RPMI7951 (cell line): ENCODE measurements at regions not wholly inside any gene's neighbourhood (a gene's known extent, or its start where the extent isn't known, plus 50 kb on each side); places are given as distances from the start of the nearest gene placed in this dataset.

Experiments used
- DNase-seq: peaks from one replicate; pipeline ENCODE4 v3.0.0-alpha.2; 2012; ENCODE audit warnings: low read depth

- DNase-seq: no peak
Observed at GRCh38 chr5:103498800-103499551, 63.6 kb downstream of the NUDT12 start.

GRCh38 chr5:103498211-103498610 is 64.4 kb downstream of the NUDT12 start:
- DNase-seq: no peak

- DNase-seq: no peak
Observed at GRCh38 chr5:103497781-103498180, 64.8 kb downstream of the NUDT12 start.

GRCh38 chr5:103490030-103490739 is 72.4 kb downstream of the NUDT12 start:
- DNase-seq: no peak

- DNase-seq: no peak
Observed at GRCh38 chr5:103489307-103489706, 73.3 kb downstream of the NUDT12 start.

GRCh38 chr5:103487822-103488493 is 74.6 kb downstream of the NUDT12 start:
- no peak for DNase-seq

GRCh38 chr5:103487218-103487617 is 75.4 kb downstream of the NUDT12 start:
- DNase-seq: no peak

GRCh38 chr5:103486739-103487138 is 75.8 kb downstream of the NUDT12 start:
- no peak for DNase-seq

- no peak for DNase-seq
Observed at GRCh38 chr5:103480246-103480645, 82.3 kb downstream of the NUDT12 start.

GRCh38 chr5:103477678-103478077 is 84.9 kb downstream of the NUDT12 start:
- DNase-seq: no peak

- DNase-seq: no peak
Observed at GRCh38 chr5:103476811-103477210, 85.8 kb downstream of the NUDT12 start.

- peak; percentile 47 for DNase-seq
Observed at GRCh38 chr5:103475629-103476240, 86.9 kb downstream of the NUDT12 start.

GRCh38 chr5:103474677-103475076 is 87.9 kb downstream of the NUDT12 start:
- no peak for DNase-seq

- DNase-seq: no peak
Observed at GRCh38 chr5:103473725-103474124, 88.9 kb downstream of the NUDT12 start.

- peak; percentile 63 for DNase-seq
Observed at GRCh38 chr5:103472830-103473229, 89.8 kb downstream of the NUDT12 start.

GRCh38 chr5:103472265-103472664 is 90.3 kb downstream of the NUDT12 start:
- no peak for DNase-seq

GRCh38 chr5:103469288-103470040 is 93.1 kb downstream of the NUDT12 start:
- peak; percentile 30 for DNase-seq

GRCh38 chr5:103467831-103468230 is 94.8 kb downstream of the NUDT12 start:
- DNase-seq: no peak

- DNase-seq: peak; percentile 65
Observed at GRCh38 chr5:103466495-103466894, 96.1 kb downstream of the NUDT12 start.

GRCh38 chr5:103465891-103466290 is 96.7 kb downstream of the NUDT12 start:
- no peak for DNase-seq

- DNase-seq: no peak
Observed at GRCh38 chr5:103464835-103465484, 97.6 kb downstream of the NUDT12 start.
